ENCODE measurements at regions not wholly inside any gene's neighbourhood (a gene's known extent, or its start where the extent isn't known, plus 50 kb on each side); places are given as distances from the start of the nearest gene placed in this dataset.

DNA sequence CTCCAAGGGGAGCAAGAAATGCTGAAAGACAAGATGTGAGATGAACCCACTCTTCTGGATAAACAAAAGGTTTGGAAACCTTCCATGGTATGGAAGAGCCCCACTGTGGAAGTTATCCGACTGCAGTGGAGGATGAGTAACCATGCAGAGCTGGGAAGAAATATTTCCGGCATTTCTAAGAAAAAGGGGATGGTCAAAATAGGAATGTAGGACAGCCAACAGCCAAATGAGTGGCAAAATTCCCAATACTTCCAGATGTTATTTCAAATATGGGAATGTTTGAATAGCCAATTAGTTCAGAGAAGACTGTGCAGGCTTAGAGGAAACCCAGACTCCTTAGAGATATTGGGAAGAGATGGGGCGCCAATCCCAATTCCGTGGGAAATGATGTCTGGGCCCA is 246.8 kb downstream of the RAD51AP2 start:
- TF ChIP-seq CTCF (optimal IDR thresholded peaks at IDR 0.05 in 1 of 3, IDR thresholded peaks at IDR 0.05 in 1 of 3, conservative IDR thresholded peaks at IDR 0.05 in 1 of 3; ENCODE audit: extremely low read depth in 1 of 3, insufficient read depth in 2 of 3, low read length in 3 of 3) (no peak), EZH2 (IDR thresholded peaks at IDR 0.05; ENCODE audit: low read length) (no peak)
